ENCODE measurements at regions not wholly inside any gene's neighbourhood (a gene's known extent, or its start where the extent isn't known, plus 50 kb on each side); places are given as distances from the start of the nearest gene placed in this dataset.
"Not testable (repeated sequence)": the region's sequence is repeated elsewhere in the genome, so short reads cannot be mapped to it uniquely, and the experiment has no call there.

DNA sequence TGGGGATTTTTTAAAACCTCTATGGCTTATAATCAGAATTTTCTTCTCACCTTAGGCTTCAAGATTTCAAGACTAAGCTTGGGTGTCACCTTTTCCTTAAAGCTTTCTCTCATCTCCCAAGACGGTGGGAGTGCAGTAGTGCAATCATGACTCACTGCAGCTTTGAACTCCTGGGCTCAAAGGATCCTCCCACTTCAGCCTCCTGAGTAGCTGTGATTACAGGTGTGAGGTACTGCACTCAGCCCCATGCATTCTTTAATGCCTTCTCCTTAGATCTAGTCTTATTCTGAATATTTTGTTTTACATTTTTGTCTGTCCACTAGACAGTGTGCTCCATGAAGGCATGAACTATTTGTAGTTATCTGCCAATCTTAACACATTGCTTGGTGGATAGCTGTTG, 55.7 kb upstream of the FAT3 start:
- no peak for DNase-seq

DNA sequence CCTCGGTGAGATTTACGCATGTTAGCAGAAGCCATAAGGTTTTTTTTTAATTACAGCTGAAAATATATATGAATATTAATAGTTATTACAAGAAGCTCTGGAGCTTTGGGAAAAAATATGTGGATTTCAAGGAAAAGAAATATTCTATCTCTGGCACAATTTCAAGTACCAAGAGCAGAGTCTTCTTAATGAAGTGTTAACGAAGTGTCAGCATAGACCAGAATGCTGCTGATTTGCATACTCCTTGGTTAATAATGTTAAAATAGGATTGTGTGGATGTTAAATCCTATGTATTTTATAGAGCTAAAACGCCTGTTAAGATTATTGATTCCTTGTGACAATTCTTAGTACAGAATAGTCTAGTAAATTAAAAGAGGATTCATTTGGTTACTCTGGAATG, 57.0 kb upstream of the FAT3 start:
- DNase-seq: no peak

DNA sequence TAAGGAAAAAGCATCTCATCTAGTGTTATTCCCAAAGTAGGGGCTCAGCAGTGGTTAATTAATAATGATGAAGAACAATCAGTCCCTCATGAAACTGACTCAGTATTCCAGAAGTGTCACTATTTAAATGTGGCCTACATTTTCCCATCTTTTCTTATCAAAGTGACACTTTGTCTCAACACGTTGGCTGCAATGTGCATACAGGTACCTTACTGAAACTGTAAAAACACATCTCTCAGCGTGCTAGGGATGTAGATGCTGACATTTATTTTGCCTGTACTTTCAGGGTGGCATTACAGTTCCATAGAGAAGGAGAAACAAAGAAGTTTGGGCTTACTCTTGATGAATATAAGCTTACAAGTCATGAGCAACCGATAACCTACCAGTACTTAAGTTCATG, 58.3 kb upstream of the FAT3 start:
- DNase-seq: no peak

DNA sequence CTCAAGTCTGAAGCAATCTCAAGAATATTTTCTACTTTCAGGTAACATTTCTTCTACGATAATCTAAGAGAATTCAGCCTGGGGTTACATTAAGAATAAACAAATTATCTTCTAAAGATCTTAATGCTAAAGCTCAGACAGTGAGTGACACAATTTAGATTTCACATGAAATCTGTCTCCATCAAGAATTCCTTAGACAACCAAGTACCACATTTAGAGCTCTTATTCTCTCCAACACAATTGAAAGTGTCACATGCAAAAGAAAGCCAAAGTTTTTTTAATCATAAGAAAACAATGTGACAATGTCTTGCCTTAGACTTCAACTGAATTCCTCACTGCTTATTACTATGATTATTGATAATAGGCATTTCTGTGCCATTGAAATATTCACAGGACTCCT, 60.7 kb upstream of the FAT3 start:
- DNase-seq: no peak

DNA sequence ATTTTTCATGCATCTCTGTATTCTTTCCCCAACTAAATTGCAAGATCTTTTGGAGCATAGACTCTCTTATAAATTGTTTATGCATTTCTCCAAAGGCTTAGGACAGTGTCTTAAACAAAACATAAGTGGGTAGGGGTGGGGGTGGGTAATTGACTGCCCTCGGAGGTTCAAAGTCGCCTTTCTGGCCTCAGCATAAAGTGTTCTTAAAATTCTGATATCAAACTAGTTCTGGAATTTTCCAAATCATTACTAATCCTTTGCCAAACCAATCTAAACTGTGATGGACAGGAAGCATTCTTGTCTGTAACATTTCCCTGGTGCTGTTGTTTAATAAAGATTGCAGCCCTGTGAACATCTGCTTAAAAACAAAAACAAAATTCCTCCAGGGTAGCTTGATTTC, 61.8 kb upstream of the FAT3 start:
- no peak for DNase-seq

DNA sequence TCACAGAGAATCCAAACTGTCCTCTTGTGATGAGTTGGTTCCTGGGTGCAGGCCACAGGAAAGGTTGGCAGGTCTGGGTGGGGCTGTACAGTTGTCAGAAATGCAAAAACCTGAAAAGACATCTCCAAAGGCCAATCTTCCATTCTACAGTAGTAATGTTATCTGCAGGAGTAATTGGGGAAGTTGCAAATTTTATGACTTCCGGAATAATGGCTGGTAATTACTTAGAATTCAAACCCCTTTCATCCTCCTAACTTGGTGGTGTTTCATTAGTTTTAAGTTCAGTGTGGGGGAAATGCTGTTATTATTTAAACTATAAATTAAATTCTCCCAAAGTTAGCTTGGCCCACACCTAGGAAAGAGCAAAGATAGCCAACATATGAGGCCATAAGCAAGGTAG, 64.7 kb upstream of the FAT3 start:
- DNase-seq: no peak

DNA sequence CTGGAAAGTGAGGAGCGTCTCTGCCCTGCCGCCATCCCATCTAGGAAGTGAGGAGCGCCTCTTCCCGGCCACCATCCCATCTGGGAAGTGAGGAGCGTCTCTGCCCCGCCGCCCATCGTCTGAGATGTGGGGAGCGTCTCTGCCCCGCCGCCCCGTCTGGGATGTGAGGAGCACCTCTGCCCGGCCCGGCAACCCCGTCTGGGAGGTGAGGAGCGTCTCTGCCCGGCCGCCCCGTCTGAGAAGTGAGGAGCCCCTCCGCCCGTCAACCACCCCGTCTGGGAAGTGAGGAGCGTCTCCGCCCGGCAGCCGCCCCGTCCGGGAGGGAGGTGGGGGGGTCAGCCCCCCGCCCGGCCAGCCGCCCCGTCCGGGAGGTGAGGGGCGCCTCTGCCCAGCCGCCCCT, 67.2 kb upstream of the FAT3 start:
- not testable (repeated sequence) for DNase-seq

DNA sequence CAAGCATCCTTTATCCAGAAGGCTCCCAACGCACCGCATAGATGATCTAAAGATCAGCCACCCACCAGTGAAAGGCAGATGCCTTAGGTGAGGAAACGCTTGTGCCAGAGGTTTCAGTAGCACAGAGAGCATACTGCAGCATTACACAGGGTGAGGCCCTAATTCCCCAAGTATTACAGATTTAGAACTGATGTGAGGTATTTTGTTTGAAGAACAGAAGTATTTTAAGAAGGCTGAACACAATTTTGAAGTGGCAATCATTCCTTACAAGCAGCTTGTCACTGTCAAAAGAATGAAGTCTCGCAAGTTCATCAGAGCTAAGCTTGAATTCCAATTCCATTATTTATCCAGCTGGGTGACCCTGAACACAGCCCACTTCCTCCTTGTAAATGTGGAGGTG, 70.0 kb upstream of the FAT3 start:
- no peak for DNase-seq

DNA sequence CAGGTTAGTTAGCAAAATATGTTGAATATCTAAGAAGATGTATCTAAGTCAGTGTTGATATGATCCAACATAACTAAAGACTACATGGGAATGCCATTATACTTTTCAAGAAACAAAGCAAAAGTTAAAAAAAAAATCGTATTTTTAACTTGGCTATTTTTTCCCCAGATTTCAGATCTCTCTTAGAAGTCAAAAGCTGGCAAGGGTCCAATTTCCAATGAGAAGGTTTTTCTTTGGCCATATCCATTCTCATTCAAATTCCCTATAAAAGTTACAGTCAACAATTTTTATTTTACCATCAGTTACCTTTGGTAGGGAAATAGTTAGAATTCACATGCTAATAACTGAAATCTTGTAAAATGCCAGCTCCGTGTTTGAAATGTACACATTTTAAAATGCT, 70.5 kb upstream of the FAT3 start:
- no peak for DNase-seq

DNA sequence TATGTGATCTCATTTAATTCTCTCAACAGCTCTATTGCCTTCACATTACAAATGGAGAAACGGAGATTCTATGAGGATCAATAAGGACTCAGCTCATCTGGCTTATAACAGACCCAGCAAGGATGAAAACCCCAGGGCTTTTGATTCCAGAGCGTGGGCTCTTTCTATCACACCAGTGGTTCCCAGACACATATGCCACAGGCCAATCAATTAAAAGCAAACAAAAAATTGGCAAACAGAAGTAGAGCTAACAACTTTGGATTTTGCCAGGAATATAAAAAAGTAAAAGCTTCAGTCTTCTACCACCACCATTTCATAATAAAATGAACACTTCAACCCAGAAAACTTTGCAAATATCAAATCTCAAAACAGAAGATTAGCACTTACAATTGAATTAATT, 71.1 kb upstream of the FAT3 start:
- DNase-seq: no peak

DNA sequence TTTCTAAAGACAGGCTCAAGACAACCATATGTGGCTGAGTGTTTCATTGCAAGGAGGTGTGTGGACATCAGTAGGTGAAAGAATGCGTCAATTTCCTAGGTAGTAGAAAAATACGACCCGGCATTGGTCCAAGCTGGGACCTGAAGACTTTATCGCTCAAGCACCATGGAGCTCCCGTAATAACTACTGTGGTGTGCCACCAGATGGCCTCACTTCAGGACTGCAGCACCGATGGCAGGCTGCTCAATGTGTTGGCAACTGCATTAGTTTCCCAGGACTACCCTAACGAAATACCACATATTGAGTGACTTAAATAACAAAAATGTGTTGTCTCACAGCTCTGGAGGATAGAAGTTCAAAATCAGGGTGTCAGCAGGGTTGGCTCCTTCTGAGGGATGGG, 72.4 kb upstream of the FAT3 start:
- no peak for DNase-seq

DNA sequence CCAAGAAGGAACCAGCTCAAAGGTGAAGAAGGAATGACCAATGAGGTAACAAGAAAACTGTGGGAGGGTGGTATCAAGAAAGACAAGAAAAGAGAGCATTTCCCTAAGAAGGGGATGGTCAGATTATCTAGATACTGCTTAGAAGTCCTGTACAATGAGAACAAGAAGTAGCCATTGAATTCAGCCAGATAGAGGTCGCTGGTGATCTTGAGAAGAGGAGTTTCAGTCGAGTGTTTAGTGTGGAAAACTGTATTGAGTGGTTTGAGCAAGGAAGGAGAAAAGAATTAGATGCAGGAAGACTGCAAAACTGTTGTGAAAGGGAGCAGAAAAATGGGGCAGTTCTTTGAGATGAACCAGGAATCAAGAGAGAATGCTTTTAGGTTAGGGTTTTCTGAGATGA, 74.6 kb upstream of the FAT3 start:
- DNase-seq: no peak

DNA sequence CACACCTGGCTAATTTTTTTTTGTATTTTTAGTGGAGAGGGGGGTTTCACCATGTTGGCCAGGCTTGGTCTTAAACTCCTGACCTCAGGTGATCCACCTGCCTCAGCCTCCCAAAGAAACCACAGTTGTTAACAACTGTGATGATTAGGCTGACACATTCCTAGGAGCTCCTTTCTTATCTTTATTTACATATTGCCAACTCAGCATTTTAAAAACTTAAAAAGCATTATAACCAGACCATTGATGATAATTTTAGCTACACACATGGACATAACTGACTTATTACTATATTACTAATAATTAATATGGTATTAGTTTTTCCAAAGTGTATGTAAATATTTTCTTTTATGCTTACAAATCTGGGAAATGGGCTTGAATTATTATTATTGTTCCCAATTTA, 82.9 kb upstream of the FAT3 start:
- DNase-seq: no peak

DNA sequence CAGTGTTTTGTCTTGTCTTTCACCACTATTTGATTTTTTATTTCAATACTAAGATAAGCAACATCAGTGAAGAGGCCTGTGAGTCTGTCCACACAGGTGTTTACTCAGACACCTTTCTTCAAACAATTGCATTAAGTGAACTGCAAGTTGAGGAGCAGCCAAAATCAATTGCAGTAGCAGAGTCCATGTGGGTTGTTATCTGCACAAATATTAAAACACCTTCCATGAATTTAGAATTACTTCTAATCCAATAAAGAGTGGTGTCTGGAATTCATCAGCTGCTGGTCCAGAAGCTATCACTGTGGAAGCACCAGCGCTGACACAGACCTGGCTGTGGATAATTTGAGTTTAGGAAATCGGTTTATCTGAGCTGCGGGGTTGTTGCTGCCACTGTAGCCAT, 83.5 kb upstream of the FAT3 start:
- no peak for DNase-seq

DNA sequence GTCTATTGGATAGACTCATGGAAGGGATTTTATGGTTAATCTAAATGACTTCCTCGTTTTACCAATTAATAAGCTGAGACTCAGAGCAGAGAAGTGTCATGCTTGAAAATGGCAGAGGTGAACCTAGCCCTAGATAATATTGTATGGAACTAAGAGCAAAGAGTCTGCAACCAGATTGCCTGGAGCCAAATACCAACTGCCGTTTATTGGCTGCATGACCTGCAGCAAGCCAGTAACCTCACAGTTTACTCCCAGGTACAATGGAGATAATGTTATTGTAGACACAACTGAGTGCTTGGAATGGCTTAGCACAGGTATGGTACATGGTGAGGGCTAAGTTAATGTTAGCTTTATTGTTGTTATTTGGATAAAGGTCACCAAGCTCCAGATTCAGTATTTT, 84.6 kb upstream of the FAT3 start:
- no peak for DNase-seq

DNA sequence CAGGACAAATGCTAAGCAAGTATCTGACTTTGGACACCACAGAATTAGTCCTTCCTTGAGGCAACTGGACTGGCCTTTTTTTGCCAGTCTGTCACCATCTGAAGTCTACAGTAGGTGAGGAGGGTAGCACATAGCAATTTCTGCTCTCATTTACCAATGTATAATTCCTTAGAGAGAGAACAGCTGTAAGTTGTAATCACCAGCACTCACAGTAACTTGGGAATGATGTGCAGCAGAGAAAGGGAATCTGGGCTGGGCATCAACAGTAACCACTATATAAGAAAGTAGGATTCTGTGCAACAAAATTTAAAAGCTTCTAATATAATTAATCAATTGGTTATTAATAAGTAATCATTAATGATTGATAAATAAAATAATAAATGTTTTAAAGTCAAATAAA, 86.3 kb upstream of the FAT3 start:
- no peak for DNase-seq

DNA sequence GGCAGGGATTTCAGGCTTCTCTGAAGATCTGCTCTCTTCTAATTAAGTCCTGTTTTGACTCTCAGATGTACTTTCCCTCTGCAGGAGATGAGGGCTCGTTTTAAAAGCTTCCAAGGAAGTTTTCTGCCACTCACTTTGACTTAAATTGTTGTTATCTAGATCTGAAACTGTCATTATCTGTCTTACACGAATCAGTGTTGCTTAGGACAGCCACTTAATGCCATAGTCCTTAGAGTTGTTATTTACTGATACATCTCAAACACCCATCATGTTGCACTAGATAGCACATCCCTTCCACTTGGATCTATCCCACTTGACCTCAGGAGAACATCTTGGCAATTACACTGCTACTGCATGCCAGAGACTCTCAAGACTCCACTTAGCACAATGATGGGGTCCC, 86.9 kb upstream of the FAT3 start:
- DNase-seq: no peak

DNA sequence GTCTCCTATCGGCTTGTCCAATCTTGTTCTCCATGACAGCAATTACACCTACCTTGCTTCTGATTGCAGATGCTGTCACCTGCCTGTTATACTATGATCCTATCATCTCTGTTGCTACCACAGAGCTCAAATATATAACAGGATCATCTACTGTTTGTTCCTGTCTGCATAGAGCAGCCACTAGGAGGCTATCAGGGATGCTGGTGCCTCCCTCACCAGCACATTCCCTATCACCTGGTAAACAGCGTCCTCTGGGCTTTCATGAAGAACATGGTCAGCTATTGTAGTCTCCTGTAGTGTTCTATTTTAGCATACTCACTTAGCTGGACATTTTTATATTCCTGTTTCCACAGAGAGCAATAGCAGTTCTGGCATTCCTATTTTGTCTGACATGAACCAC, 87.8 kb upstream of the FAT3 start:
- DNase-seq: no peak

DNA sequence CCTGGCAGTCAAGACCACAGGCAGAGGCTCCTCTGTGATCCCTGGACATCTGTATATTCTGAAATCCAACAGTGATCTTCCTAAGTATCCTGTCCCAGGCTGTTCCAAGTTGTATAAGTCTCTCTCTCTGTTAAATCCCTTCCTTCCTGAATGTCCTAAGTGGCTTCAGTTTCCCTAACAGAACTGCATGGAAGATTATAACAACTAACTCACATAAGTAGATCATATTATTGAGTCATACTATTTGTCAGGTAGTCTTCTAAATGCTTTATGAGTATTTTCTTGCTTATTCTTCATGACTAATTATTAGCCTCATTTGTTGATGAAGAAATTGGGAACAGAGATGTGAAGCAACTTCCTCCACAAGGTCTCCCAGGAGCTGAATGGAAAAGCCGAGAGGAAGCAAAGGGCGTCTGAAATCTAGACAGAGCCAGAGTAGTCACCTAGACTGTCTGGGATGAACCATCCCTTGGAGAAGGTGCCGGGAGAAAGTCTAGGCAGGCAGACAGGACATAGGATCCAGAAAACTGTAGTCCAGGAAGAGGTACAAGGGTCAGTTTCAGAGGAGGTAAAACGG, 93.2 kb upstream of the FAT3 start:
- DNase-seq: no peak

DNA sequence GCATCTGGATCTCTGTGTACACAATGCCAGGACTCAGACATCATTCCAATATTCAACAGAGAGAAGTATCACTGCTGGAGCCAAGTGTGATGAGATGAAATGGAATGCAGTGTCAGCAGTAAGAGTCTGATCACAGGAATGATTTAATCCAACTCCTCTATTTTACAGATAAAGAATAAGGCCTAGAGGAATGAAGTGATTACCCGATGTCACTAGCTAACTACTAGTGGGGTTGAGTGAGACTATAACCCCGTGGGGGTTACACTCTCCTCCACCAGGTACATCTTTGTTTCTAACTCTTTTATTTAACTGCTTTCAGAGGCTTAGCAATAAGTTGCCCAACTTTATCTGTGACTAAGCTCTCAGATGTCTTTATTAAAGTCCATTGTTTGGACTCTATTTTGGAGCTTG, 94.2 kb upstream of the FAT3 start:
- no peak for DNase-seq

DNA sequence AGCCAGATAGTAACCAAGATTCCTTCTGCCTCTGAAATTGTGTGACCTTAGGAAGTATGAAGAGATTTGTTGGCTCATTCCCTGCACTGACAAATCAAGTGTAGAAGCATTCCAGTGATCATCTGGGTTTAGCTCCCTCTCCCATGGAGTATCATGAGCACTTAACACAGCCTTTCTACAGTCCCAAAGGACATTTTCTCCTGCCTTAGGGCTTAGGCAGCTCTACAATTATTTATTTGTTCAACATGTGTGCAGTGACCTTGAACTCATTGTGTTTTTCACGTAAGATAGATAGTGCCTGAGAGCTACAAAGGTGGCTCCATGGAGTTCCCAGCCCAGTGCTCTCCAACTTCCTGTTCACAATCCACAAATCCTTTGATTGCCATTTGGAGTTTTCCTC, 94.8 kb upstream of the FAT3 start:
- no peak for DNase-seq

DNA sequence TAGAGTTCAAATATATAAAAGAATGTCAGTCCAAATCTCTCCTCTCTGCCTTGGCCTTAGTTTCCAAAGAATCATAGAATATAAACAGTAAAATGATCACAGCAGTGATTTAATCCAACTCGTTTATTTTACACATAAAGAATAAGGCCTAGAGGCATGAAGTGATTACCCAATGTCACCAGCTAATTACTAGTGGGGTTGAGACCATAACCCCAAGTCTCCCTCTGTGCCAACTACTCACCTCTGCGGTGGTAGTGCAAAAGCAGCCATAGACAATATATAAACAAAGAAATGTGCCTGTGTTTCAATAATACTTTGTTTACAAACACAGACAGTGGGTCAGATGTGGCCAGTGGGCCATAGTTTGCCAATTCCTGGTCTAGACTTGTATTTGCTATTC, 96.6 kb upstream of the FAT3 start:
- DNase-seq: no peak

DNA sequence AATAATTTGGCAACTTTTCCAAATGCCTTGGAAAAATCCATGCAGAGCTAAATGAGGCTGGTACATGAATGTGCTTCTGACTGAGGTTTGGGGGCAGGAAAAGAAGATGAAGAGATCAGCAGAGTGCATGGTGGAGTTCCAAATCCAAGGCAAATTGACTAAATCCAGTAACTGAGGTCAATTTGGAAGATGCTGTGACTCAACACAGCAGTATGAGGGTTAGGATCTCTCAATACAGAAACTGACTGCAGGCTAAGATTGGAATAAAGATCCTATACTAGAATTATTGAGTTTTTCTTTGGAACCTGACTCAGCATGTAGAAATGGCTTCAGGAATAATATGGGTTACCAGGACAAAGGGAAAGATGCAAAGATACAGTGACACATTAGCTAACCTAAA, 99.3 kb upstream of the FAT3 start:
- DNase-seq: no peak

DNA sequence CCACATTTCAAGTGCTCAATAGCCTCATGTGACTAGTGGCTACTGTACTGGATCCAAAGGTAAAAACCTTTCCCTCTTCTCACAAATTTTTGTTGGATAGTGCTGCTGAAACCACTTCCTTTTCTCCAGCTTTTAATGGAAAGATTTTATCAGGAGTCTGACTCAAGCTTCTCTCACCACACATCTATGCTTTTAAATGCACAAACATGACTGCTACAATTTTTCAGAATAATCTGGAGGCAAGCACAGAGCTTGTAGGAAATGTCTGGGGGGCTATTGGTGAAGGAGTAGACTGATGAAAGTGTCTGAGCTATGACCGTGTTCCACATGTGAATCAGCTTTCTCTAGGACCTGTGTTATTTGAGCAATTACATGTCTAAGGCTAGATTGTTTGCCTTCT, 101.1 kb upstream of the FAT3 start:
- no peak for DNase-seq

DNA sequence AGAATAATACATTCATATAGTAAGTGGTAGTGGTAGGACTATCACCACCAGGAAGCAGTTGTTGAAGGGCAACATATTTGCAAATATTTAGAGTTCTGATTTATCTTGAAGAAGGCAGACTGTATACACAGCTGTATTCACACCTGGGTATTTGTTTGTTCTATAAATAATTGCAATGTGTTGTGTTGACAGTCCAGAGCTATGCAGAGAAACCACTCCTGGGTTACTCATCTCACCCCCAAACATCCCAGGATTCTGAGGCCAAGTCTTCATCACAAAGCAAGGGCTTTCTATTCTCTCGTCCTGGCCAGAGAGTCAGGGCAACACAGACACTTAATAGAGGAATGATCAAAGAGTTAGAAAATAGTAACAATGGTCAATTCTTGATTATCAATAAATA, 102.1 kb upstream of the FAT3 start:
- no peak for DNase-seq

DNA sequence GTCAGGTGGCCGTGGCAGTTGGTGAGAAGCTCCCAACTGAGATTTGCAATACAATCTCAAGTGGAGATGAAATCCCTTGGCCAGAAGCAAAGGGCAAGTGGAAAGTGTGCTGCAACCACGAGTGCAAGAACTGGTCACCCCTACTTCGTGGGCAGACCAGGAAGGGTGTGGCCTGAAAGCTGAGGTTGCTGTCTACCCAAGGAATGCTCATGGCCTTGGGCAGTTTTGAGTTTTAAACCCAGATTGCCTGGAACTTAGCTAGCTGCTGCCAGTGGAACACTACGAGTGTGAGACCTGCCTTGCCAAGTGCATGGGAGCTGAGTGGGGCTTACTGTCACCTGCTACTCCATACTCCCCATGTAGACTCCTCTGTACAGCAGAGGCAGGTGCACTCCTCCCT, 113.3 kb upstream of the FAT3 start:
- no peak for DNase-seq

Data from NCI-H1105 treated with DMSO at 0.1 percent for 48 hours (cell line).